ENCODE measurements at regions not wholly inside any gene's neighbourhood (a gene's known extent, or its start where the extent isn't known, plus 50 kb on each side); places are given as distances from the start of the nearest gene placed in this dataset.

GRCh38 chr2:186424265-186424664 lies 61.8 kb upstream of the ZC3H15 start:
- H3K4me3 ChIP-seq (ENCODE audit: control extremely low read depth in 1 of 5, extremely low read depth in 1 of 5, insufficient read depth in 1 of 5, low read depth in 2 of 5, low read length in 4 of 5): no peak overlapping the region
- Mint-ChIP-seq H3K9me3 (ENCODE audit: insufficient read depth) (no peaks in the 10 kb centered on the region), H3K27me3 (no peaks in the 10 kb centered on the region), H3K27ac (peak overlapping the region; percentile 33), H3K4me3 (no peak overlapping the region), H3K4me1 (peaks cover 19% of the 10 kb centered on the region)
- no peak overlapping the region for H2AFZ ChIP-seq (ENCODE audit: insufficient read depth, low read depth, low read length, poor library complexity, severe bottlenecking)
- ATAC-seq (ENCODE audit: low read depth) (no peak), DNase-seq (no peak)
- H4K20me1 ChIP-seq (ENCODE audit: control insufficient read depth, insufficient read depth, low read length, poor library complexity, severe bottlenecking): no peaks in the 10 kb centered on the region
- no peak overlapping the region for H3K4me2 ChIP-seq (replicated peaks; ENCODE audit: low read depth, low read length, poor library complexity, severe bottlenecking)
- ChIA-PET POLR2A (no interaction called here), CTCF (no interaction called here)
- H3K4me1 ChIP-seq (ENCODE audit: control insufficient read depth in 2 of 2, insufficient read depth in 2 of 2, low read length in 2 of 2): peaks cover 7% of the 10 kb centered on the region in 2 donors
- TF ChIP-seq EZH2 (IDR thresholded peaks at IDR 0.05; ENCODE audit: borderline replicate concordance, insufficient read depth, low read depth, low read length, poor library complexity, severe bottlenecking) (no peak), CTCF (IDR thresholded peaks at IDR 0.05) (no peak)
- no peaks in the 10 kb centered on the region for H3K27me3 ChIP-seq (replicated peaks in 1 of 4; ENCODE audit: control extremely low read depth in 1 of 4, control insufficient read depth in 3 of 4, insufficient read depth in 4 of 4, low read length in 3 of 4)
- no peak overlapping the region for H3K9ac ChIP-seq (ENCODE audit: low read length)
- H3K36me3 ChIP-seq (replicated peaks in 1 of 2; ENCODE audit: control extremely low read depth in 1 of 2, control insufficient read depth in 1 of 2, extremely low read depth in 1 of 2, insufficient read depth in 2 of 2, low read length in 1 of 2): no peaks in the 10 kb centered on the region
- H3K79me2 ChIP-seq (ENCODE audit: control insufficient read depth, insufficient read depth, low read length): no peaks in the 10 kb centered on the region
- no peaks in the 10 kb centered on the region for H3K9me3 ChIP-seq (ENCODE audit: control extremely low read depth in 1 of 3, control insufficient read depth in 2 of 3, insufficient read depth in 1 of 3, low read length in 2 of 3)
- intact Hi-C loops (cut with micrococcal nuclease): no loop called here
- H3K27ac ChIP-seq (ENCODE audit: low read length in 2 of 2): no peak overlapping the region
- 93% methylated on average over 2 of the region's 2 CpGs for WGBS (ENCODE audit: insufficient coverage)

- H3K36me3 ChIP-seq (replicated peaks in 1 of 2; ENCODE audit: control extremely low read depth in 1 of 2, control insufficient read depth in 1 of 2, extremely low read depth in 1 of 2, insufficient read depth in 2 of 2, low read length in 1 of 2): no peaks in the 10 kb centered on the region
- no peaks in the 10 kb centered on the region for H4K20me1 ChIP-seq (ENCODE audit: control insufficient read depth, insufficient read depth, low read length, poor library complexity, severe bottlenecking)
- no peaks in the 10 kb centered on the region for H3K27me3 ChIP-seq (replicated peaks in 1 of 4; ENCODE audit: control extremely low read depth in 1 of 4, control insufficient read depth in 3 of 4, insufficient read depth in 4 of 4, low read length in 3 of 4)
- TF ChIP-seq CTCF (IDR thresholded peaks at IDR 0.05): no peak
- TF ChIP-seq EZH2 (IDR thresholded peaks at IDR 0.05; ENCODE audit: borderline replicate concordance, insufficient read depth, low read depth, low read length, poor library complexity, severe bottlenecking): no peak
- Mint-ChIP-seq H3K4me3 (no peak overlapping the region), H3K27me3 (no peaks in the 10 kb centered on the region), H3K27ac (no peak overlapping the region), H3K4me1 (peaks cover 15% of the 10 kb centered on the region), H3K9me3 (ENCODE audit: insufficient read depth) (no peaks in the 10 kb centered on the region)
- H3K9ac ChIP-seq (ENCODE audit: low read length): no peak overlapping the region
- DNase-seq (no peak), ATAC-seq (ENCODE audit: low read depth) (no peak)
- H3K4me2 ChIP-seq (replicated peaks; ENCODE audit: low read depth, low read length, poor library complexity, severe bottlenecking): no peak overlapping the region
- CTCF ChIA-PET: no interaction called here
- peaks cover 7% of the 10 kb centered on the region in 2 donors for H3K4me1 ChIP-seq (ENCODE audit: control insufficient read depth in 2 of 2, insufficient read depth in 2 of 2, low read length in 2 of 2)
- no peaks in the 10 kb centered on the region for H3K79me2 ChIP-seq (ENCODE audit: control insufficient read depth, insufficient read depth, low read length)
- intact Hi-C loops (cut with micrococcal nuclease): no loop called here
- POLR2A ChIA-PET: no interaction called here
- H2AFZ ChIP-seq (ENCODE audit: insufficient read depth, low read depth, low read length, poor library complexity, severe bottlenecking): no peak overlapping the region
- H3K4me3 ChIP-seq (ENCODE audit: control extremely low read depth in 1 of 5, extremely low read depth in 1 of 5, insufficient read depth in 1 of 5, low read depth in 2 of 5, low read length in 4 of 5): no peak overlapping the region
- no peak overlapping the region for H3K27ac ChIP-seq (ENCODE audit: low read length in 2 of 2)
- WGBS (ENCODE audit: insufficient coverage): no CpG with 5 or more reads among the region's 1 CpG
- no peaks in the 10 kb centered on the region for H3K9me3 ChIP-seq (ENCODE audit: control extremely low read depth in 1 of 3, control insufficient read depth in 2 of 3, insufficient read depth in 1 of 3, low read length in 2 of 3)
Measured at GRCh38 chr2:186425576-186425975, 60.5 kb upstream of the ZC3H15 start.
